Chondrocyte (in vitro differentiated cells): ENCODE measurements at regions not wholly inside any gene's neighbourhood (a gene's known extent, or its start where the extent isn't known, plus 50 kb on each side); places are given as distances from the start of the nearest gene placed in this dataset.

ENCODE experiments used
- DNase-seq: peaks from one replicate; pipeline ENCODE4 v3.0.0; 2021; ENCODE audit warnings: mixed read lengths, low spot score
- H3K27ac Mint-ChIP-seq: one replicate; pipeline ENCODE4 v1.8.0; 2021; ENCODE audit warnings: mild to moderate bottlenecking, moderate library complexity, mixed read lengths; ENCODE audit not compliant: unreplicated experiment
- H3K27me3 Mint-ChIP-seq: 2 replicates; pipeline ENCODE4 v1.8.0; 2021; ENCODE audit warnings: low read depth, mixed read lengths
- H3K36me3 Mint-ChIP-seq: 2 replicates; pipeline ENCODE4 v1.8.0; 2021; ENCODE audit warnings: low read depth, mixed read lengths
- H3K4me1 Mint-ChIP-seq: 2 replicates; pipeline ENCODE4 v1.8.0; 2021; ENCODE audit warnings: low read depth, mild to moderate bottlenecking, mixed read lengths
- H3K4me3 Mint-ChIP-seq: one replicate; pipeline ENCODE4 v1.8.0; 2021; ENCODE audit warnings: mild to moderate bottlenecking, moderate library complexity, mixed read lengths; ENCODE audit not compliant: unreplicated experiment
- H3K9me3 Mint-ChIP-seq: 2 replicates; pipeline ENCODE4 v1.8.0; 2021; ENCODE audit warnings: low read depth, mixed read lengths
- TF ChIP-seq, protein P1 (sequence below): fragments of 200-600 bp; sonication (generic); IDR thresholded peaks from 2 replicates; pipeline ENCODE4 v1.5.0; 2021; ENCODE audit warnings: antibody characterized with exemption, mild to moderate bottlenecking, moderate library complexity

DNA sequence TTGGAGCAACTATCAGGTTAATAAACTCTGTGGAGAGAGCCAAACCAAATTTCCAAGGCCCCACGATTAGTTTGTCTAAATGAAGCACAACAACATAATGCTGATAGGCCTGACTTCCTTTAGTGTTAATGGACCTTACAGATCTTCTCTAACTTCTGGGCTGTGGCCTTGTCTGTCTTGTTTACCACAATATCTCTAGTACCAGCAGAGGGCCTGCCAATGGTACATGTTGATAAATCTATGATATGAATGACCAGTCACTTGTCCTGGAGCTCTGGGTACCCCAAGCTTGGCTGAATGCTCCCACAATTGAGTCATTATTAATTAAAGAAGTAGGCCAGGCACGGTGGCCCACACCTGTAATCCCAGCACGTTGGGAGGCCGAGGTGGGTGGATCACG, 78.9 kb upstream of the CISTR start:
- H3K27me3 Mint-ChIP-seq, result peaks cover 42% of the 10 kb centered on the region
- H3K4me1 Mint-ChIP-seq, result no peaks in the 10 kb centered on the region
- H3K4me3 Mint-ChIP-seq, result no peak overlapping the region
- TF ChIP-seq, protein P1, sequence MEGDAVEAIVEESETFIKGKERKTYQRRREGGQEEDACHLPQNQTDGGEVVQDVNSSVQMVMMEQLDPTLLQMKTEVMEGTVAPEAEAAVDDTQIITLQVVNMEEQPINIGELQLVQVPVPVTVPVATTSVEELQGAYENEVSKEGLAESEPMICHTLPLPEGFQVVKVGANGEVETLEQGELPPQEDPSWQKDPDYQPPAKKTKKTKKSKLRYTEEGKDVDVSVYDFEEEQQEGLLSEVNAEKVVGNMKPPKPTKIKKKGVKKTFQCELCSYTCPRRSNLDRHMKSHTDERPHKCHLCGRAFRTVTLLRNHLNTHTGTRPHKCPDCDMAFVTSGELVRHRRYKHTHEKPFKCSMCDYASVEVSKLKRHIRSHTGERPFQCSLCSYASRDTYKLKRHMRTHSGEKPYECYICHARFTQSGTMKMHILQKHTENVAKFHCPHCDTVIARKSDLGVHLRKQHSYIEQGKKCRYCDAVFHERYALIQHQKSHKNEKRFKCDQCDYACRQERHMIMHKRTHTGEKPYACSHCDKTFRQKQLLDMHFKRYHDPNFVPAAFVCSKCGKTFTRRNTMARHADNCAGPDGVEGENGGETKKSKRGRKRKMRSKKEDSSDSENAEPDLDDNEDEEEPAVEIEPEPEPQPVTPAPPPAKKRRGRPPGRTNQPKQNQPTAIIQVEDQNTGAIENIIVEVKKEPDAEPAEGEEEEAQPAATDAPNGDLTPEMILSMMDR, result no peak
- no peak for DNase-seq
- H3K27ac Mint-ChIP-seq, result no peak overlapping the region
- H3K9me3 Mint-ChIP-seq, result no peaks in the 10 kb centered on the region
- H3K36me3 Mint-ChIP-seq, result no peaks in the 10 kb centered on the region

DNA sequence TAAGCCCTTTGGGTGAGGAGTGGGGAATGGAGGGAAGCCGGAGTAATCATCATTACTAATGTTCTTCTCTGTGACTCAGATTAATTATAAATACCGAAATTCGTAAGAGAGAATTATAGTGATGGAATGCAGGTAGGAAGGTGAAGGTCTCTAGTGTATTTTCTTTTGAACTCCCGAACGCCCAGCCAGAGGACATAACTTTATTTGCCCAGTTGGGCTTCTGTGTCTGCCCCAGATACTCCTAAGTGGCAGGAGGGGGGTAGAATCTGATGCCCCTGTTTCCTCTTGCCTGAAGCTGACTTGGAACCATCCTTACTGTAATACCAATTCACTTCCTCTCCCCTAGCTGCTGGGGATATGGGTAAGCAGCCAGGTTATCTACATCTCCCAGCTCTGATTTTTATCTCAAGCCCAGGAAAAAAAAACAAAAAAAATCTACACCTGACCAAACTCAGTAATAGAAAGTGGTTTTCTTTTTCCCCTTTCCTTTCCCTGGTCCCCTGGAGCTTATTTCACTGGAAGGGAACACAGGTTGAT, 84.4 kb upstream of the CISTR start:
- Mint-ChIP-seq H3K9me3 (no peaks in the 10 kb centered on the region), H3K4me3 (no peak overlapping the region), H3K27ac (no peak overlapping the region), H3K36me3 (no peaks in the 10 kb centered on the region), H3K27me3 (peaks cover 69% of the 10 kb centered on the region), H3K4me1 (no peaks in the 10 kb centered on the region)
- TF ChIP-seq, protein P1, result no peak
- DNase-seq, result no peak

GRCh38 chr12:53838978-53839377, 87.2 kb upstream of the CISTR start:
- H3K4me1 Mint-ChIP-seq, result no peaks in the 10 kb centered on the region
- no peaks in the 10 kb centered on the region for H3K36me3 Mint-ChIP-seq
- TF ChIP-seq, protein P1, result no peak
- no peak overlapping the region for H3K27ac Mint-ChIP-seq
- no peak for DNase-seq
- H3K27me3 Mint-ChIP-seq, result peaks cover 72% of the 10 kb centered on the region
- H3K4me3 Mint-ChIP-seq, result no peak overlapping the region
- no peaks in the 10 kb centered on the region for H3K9me3 Mint-ChIP-seq

- Mint-ChIP-seq H3K36me3 (no peaks in the 10 kb centered on the region), H3K9me3 (no peaks in the 10 kb centered on the region), H3K27me3 (peaks cover 63% of the 10 kb centered on the region), H3K4me1 (peaks cover 7% of the 10 kb centered on the region), H3K4me3 (no peak overlapping the region), H3K27ac (no peak overlapping the region)
- no peak for DNase-seq
- TF ChIP-seq, protein P1, result no peak
These were observed 88.5 kb upstream of the CISTR start for GRCh38 chr12:53840316-53840715.

GRCh38 chr12:53842686-53843085, 90.9 kb upstream of the CISTR start:
- Mint-ChIP-seq H3K9me3 (no peaks in the 10 kb centered on the region), H3K27me3 (peaks cover 48% of the 10 kb centered on the region), H3K36me3 (no peaks in the 10 kb centered on the region), H3K4me1 (peaks cover 7% of the 10 kb centered on the region), H3K4me3 (no peak overlapping the region), H3K27ac (no peak overlapping the region)
- TF ChIP-seq, protein P1, result no peak
- no peak for DNase-seq
